B cell (primary cell): ENCODE measurements at regions not wholly inside any gene's neighbourhood (a gene's known extent, or its start where the extent isn't known, plus 50 kb on each side); places are given as distances from the start of the nearest gene placed in this dataset.

ENCODE experiments used
- CTCF ChIP-seq: fragments of 200-600 bp; IDR thresholded peaks from one replicate; pipeline ENCODE4 v1.8.0; 2022; ENCODE audit warnings: antibody characterized with exemption, mild to moderate bottlenecking
- EZH2 ChIP-seq: IDR thresholded peaks from 2 replicates; pipeline ENCODE4 v1.6.1; 2012; ENCODE audit warnings: borderline replicate concordance, low read depth, mild to moderate bottlenecking, moderate library complexity, low read length; ENCODE audit not compliant: insufficient read depth, poor library complexity, severe bottlenecking

GRCh38 chr9:15370466-15371447 lies 51.9 kb upstream of the SNAPC3 start:
- TF ChIP-seq CTCF: no peak
- TF ChIP-seq EZH2: no peak
